SU-DHL-6 (cell line): ENCODE measurements at regions not wholly inside any gene's neighbourhood (a gene's known extent, or its start where the extent isn't known, plus 50 kb on each side); places are given as distances from the start of the nearest gene placed in this dataset.

Experiments used
- EZH2phosphoT487 ChIP-seq: fragments of 200-600 bp; sonication (generic), shearing (Covaris generic); conservative IDR thresholded peaks from 2 replicates; pipeline ENCODE4 v1.6.1; 2018; ENCODE audit warnings: mild to moderate bottlenecking, antibody characterized with exemption, low read length, moderate library complexity, mixed read lengths
- TF ChIP-seq, protein P1 (sequence below): fragments of 200-600 bp; sonication (generic); IDR thresholded peaks from one replicate; pipeline ENCODE4 v1.5.1; 2017; ENCODE audit warnings: antibody characterized with exemption, mild to moderate bottlenecking, low read length, moderate library complexity; ENCODE audit not compliant: insufficient read depth, poor library complexity, severe bottlenecking

DNA sequence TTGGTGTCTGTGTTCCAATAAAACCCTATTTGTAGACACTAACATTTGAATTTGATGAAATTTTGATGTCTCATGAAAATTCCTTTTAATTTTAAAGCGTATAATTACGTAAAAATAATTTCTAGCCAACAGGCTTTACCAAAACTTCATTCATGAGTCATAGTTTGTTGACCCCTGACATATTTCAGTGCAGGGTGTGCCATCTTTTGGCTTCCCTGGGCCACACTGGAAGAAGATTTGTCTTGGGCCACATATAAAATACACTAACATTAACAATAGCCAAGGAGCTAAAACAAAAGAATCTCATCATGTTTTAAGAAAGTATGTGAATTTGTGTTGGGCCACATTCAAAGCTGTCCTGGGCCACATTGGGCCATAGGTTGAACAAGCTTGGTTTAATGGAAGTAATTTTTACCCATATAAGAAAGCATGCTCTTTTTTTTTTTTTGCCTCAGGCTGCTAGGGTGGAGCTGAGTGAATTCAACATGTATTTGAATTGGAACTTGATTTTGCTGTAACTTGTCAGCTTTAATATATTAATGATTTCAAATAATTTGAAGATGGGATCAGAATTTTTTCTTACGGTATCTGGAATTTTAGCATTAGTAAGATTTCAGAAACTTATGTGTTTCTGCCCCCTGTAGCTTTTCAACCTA, 267.7 kb upstream of the RGS18 start:
- TF ChIP-seq, protein P1, sequence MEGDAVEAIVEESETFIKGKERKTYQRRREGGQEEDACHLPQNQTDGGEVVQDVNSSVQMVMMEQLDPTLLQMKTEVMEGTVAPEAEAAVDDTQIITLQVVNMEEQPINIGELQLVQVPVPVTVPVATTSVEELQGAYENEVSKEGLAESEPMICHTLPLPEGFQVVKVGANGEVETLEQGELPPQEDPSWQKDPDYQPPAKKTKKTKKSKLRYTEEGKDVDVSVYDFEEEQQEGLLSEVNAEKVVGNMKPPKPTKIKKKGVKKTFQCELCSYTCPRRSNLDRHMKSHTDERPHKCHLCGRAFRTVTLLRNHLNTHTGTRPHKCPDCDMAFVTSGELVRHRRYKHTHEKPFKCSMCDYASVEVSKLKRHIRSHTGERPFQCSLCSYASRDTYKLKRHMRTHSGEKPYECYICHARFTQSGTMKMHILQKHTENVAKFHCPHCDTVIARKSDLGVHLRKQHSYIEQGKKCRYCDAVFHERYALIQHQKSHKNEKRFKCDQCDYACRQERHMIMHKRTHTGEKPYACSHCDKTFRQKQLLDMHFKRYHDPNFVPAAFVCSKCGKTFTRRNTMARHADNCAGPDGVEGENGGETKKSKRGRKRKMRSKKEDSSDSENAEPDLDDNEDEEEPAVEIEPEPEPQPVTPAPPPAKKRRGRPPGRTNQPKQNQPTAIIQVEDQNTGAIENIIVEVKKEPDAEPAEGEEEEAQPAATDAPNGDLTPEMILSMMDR = no peak
- TF ChIP-seq EZH2phosphoT487 = no peak
